SK-N-SH (cell line): ENCODE measurements at regions not wholly inside any gene's neighbourhood (a gene's known extent, or its start where the extent isn't known, plus 50 kb on each side); places are given as distances from the start of the nearest gene placed in this dataset.

Experiments used
- CTCF ChIA-PET: fragments of 300-600, 350-600 bp; formaldehyde crosslinking; extraction: SDS; loops from one replicate; lab custom pipeline; 2021; lab: Yijun Ruan, JAX
- POLR2A ChIA-PET: fragments of 350-600 bp; sonication (Branson Sonifier 250); formaldehyde crosslinking; extraction: SDS; loops from one replicate; lab custom pipeline; 2020; ENCODE audit warnings: antibody characterized with exemption, inconsistent platforms; lab: Yijun Ruan, JAX
- DNase-seq: peaks from one replicate; pipeline ENCODE4 v3.0.0; 2012
- H2AFZ ChIP-seq: fragments of 200-600 bp; sonication (generic); 2 replicates; pipeline ENCODE4 v1.8.1; 2016; ENCODE audit warnings: antibody characterized with exemption, mild to moderate bottlenecking, low read depth
- H3F3A ChIP-seq: fragments of 200-600 bp; sonication (generic); replicated peaks from 2 replicates; pipeline ENCODE3; 2016; ENCODE audit warnings: antibody characterized with exemption, mild to moderate bottlenecking; ENCODE audit not compliant: insufficient read depth
- H3K27ac ChIP-seq, 2 experiments: fragments of 200-500 bp in 1 of 2; fragments of 200-600 bp in 1 of 2; sonication (Bioruptor generic) in 1 of 2; sonication (generic), shearing (Covaris generic) in 1 of 2; 2 replicates each; pipeline versions ENCODE4 v1.5.1 to v1.6.1; 2014 to 2016; ENCODE audit warnings: low read depth in 2 of 2, inconsistent platforms in 1 of 2, low read length in 1 of 2, mild to moderate bottlenecking in 1 of 2, mixed read lengths in 1 of 2
- H3K27me3 ChIP-seq: fragments of 200-600 bp; sonication (generic), shearing (Covaris generic); 2 replicates; pipeline ENCODE4 v1.6.1; 2016; ENCODE audit warnings: mixed run types; ENCODE audit not compliant: insufficient read depth
- H3K36me3 ChIP-seq, 2 experiments: fragments of 200-500 bp in 1 of 2; fragments of 200-600 bp in 1 of 2; sonication (Bioruptor generic) in 1 of 2; sonication (generic) in 1 of 2; replicated peaks in 1 of 2; 2 replicates each; pipeline versions ENCODE3 to v1.5.1; 2014 to 2016; ENCODE audit warnings: low read length in 1 of 2, mild to moderate bottlenecking in 1 of 2; ENCODE audit not compliant: insufficient read depth in 2 of 2, control insufficient read depth in 1 of 2
- H3K4me1 ChIP-seq, 2 experiments: fragments of 200-500 bp in 1 of 2; fragments of 200-600 bp in 1 of 2; sonication (Bioruptor generic) in 1 of 2; sonication (generic), shearing (Covaris generic) in 1 of 2; 2 replicates each; pipeline versions ENCODE4 v1.5.1 to v1.6.1; 2014 to 2016; ENCODE audit warnings: low read depth in 1 of 2, low read length in 1 of 2, mixed run types in 1 of 2; ENCODE audit not compliant: insufficient read depth in 2 of 2, control insufficient read depth in 1 of 2
- H3K4me2 ChIP-seq: fragments of 200-600 bp; sonication (generic), shearing (Covaris generic); 2 replicates; pipeline ENCODE4 v1.6.1; 2017; ENCODE audit warnings: mixed run types
- H3K4me3 ChIP-seq, 2 experiments: fragments of 200-500 bp in 1 of 2; fragments of 200-600 bp in 1 of 2; sonication (Bioruptor generic) in 1 of 2; sonication (generic), shearing (Covaris generic) in 1 of 2; 2 replicates each; pipeline versions ENCODE4 v1.5.1 to v1.8.1; 2014 to 2016; ENCODE audit warnings: low read depth in 2 of 2, inconsistent platforms in 1 of 2, low read length in 1 of 2, mild to moderate bottlenecking in 1 of 2, mixed read lengths in 1 of 2, moderate library complexity in 1 of 2
- H3K79me2 ChIP-seq: fragments of 200-600 bp; sonication (generic); 2 replicates; pipeline ENCODE4 v1.8.1; 2017; ENCODE audit warnings: mild to moderate bottlenecking; ENCODE audit not compliant: insufficient read depth
- H3K9ac ChIP-seq: fragments of 200-600 bp; sonication (generic); 2 replicates; pipeline ENCODE4 v1.6.1; 2017; ENCODE audit warnings: mixed run types
- H3K9me2 ChIP-seq: fragments of 200-600 bp; sonication (generic); 2 replicates; pipeline ENCODE4 v1.6.1; 2017; ENCODE audit warnings: mixed run types
- H3K9me3 ChIP-seq: fragments of 200-600 bp; sonication (generic); 2 replicates; pipeline ENCODE4 v1.6.1; 2017; ENCODE audit warnings: mixed run types, mild to moderate bottlenecking, moderate library complexity
- H4K20me1 ChIP-seq: fragments of 200-600 bp; sonication (generic); 2 replicates; pipeline ENCODE4 v1.6.1; 2017; ENCODE audit warnings: mild to moderate bottlenecking, mixed run types; ENCODE audit not compliant: insufficient read depth
- CHD2 ChIP-seq: fragments of 150-350 bp; IDR thresholded peaks from 2 replicates; pipeline ENCODE4 v1.6.1; 2018; ENCODE audit warnings: low read length; ENCODE audit not compliant: partially characterized antibody
- ELF1 ChIP-seq: IDR thresholded peaks from 2 replicates; pipeline ENCODE4 v1.4.0; 2012
- EP300 ChIP-seq, 2 experiments: IDR thresholded peaks; 2 replicates each; pipeline versions ENCODE4 v1.4.0 to v1.6.1; 2012; ENCODE audit warnings: borderline replicate concordance in 1 of 2, low read depth in 1 of 2, low read length in 1 of 2
- EZH2phosphoT487 ChIP-seq: fragments of 200-600 bp; sonication (generic); IDR thresholded peaks from 2 replicates; pipeline ENCODE4 v1.6.1; 2017; ENCODE audit warnings: low read depth, mixed run types, mild to moderate bottlenecking, antibody characterized with exemption, moderate library complexity, borderline replicate concordance
- GATA2 ChIP-seq: sonication (generic); formaldehyde crosslinking; IDR thresholded peaks from 2 replicates; pipeline ENCODE4 v1.5.0; 2020; ENCODE audit warnings: mild to moderate bottlenecking, missing genetic modification reagents
- MEF2A ChIP-seq: IDR thresholded peaks from 2 replicates; pipeline ENCODE4 v1.4.0; 2012; ENCODE audit warnings: low read depth, borderline replicate concordance
- RAD21 ChIP-seq: IDR thresholded peaks from 2 replicates; pipeline ENCODE4 v1.6.1; 2012; ENCODE audit warnings: mild to moderate bottlenecking, low read length
- RCOR1 ChIP-seq: fragments of 150-350 bp; IDR thresholded peaks from 2 replicates; pipeline ENCODE4 v1.6.1; 2017; ENCODE audit warnings: antibody characterized with exemption, low read length
- SMC3 ChIP-seq: IDR thresholded peaks from 2 replicates; pipeline ENCODE4 v1.6.1; 2012; ENCODE audit warnings: low read depth, low read length, improper control_type of control experiment
- TAF1 ChIP-seq: IDR thresholded peaks from 2 replicates; pipeline ENCODE4 v1.6.1; 2012; ENCODE audit warnings: low read depth, mild to moderate bottlenecking, low read length, moderate library complexity, borderline replicate concordance
- TCF12 ChIP-seq: IDR thresholded peaks from 2 replicates; pipeline ENCODE4 v1.4.0; 2012
- TEAD4 ChIP-seq: IDR thresholded peaks from 2 replicates; pipeline ENCODE4 v1.4.0; 2012; ENCODE audit warnings: mild to moderate bottlenecking, borderline replicate concordance; ENCODE audit not compliant: insufficient read depth
- WGBS: methylation state at CpG from one replicate; pipeline ENCODE4 v1.1.6; 2017; ENCODE audit warnings: low lambda C conversion rate; 5-methylcytosine and 5-hydroxymethylcytosine counted together
- TF ChIP-seq, protein P1 (sequence below): IDR thresholded peaks from 2 replicates; pipeline ENCODE4 v1.4.0; 2012; ENCODE audit warnings: low read depth, borderline replicate concordance
- TF ChIP-seq, protein P2 (sequence below): IDR thresholded peaks from 2 replicates; pipeline ENCODE4 v1.4.0; 2012; ENCODE audit warnings: low read depth

DNA sequence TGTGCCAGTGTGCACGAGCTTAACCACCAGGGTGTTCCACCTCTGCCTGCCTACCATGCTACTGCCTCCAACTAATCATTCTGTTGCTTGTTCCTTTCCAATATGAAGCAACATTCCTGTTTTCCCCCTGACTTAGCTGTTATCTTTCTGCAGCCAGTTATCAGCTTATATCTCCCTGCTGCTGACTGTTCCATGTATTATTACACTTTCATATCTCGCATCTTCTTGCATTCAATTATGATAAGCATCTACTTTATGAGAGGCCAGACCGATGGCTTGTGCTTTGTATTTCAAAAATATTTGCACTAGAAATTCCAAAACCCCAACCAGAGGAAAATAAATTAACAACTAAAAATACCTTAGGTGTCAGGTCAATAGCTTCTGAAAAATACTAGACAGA lies 394.0 kb upstream of the BRINP1 start:
- WGBS: 3% methylated on average over 3 of the region's 3 CpGs
- POLR2A ChIA-PET: no interaction called here

DNA sequence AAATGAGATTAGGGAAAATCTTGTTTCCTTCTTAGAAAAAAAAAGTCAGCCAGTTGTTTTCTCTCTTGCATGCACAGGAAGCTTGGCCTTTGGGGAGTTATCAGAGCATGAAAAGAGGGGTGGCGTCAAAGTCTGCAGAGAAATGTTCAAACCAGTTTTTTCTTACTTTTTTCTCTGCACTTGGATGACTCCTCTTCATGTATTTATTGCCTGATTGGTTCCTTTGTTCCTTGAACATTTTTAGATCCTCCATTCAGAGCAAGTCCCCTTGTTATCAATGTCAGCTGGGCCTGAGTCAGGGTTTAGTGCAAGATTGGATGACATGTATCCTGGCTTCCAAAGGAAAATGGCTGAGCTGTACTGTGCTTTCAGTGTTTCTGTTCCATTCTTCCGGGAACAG lies 392.6 kb upstream of the BRINP1 start:
- Histone ChIP-seq H3K4me2 (no peak overlapping the region), H4K20me1 (no peaks in the 10 kb centered on the region), H3K27ac (no peak overlapping the region), H3K9me3 (no peaks in the 10 kb centered on the region), H3K9ac (no peak overlapping the region), H3K4me3 (no peak overlapping the region), H3K27me3 (no peaks in the 10 kb centered on the region), H2AFZ (no peak overlapping the region), H3K36me3 (no peaks in the 10 kb centered on the region), H3K79me2 (no peaks in the 10 kb centered on the region), H3F3A (no peaks in the 10 kb centered on the region), H3K4me1 (peaks cover 0 to 3% of the 10 kb centered on the region in 2 experiments; a peak in 2 of 4 replicates), H3K9me2 (no peaks in the 10 kb centered on the region)
- TF ChIP-seq TAF1 (no peak), TCF12 (no peak), EZH2phosphoT487 (no peak), SMC3 (no peak)
- TF ChIP-seq, protein P1, sequence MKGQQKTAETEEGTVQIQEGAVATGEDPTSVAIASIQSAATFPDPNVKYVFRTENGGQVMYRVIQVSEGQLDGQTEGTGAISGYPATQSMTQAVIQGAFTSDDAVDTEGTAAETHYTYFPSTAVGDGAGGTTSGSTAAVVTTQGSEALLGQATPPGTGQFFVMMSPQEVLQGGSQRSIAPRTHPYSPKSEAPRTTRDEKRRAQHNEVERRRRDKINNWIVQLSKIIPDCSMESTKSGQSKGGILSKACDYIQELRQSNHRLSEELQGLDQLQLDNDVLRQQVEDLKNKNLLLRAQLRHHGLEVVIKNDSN: no peak
- TF ChIP-seq, protein P2, sequence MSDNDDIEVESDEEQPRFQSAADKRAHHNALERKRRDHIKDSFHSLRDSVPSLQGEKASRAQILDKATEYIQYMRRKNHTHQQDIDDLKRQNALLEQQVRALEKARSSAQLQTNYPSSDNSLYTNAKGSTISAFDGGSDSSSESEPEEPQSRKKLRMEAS: no peak
- ChIA-PET POLR2A (no interaction called here), CTCF (interaction anchor here (0.7 kb wide), 1 partner anchor 11 kb away, joined by 3 read pairs; no protein-coding TSS in a partner anchor)
- no peak for DNase-seq
- WGBS: 15% methylated on average over 2 of the region's 2 CpGs

More for the DNA sequence above, 394.0 kb upstream of the BRINP1 start:
- H4K20me1 ChIP-seq: no peaks in the 10 kb centered on the region
- H3K79me2 ChIP-seq: no peaks in the 10 kb centered on the region
- H3F3A ChIP-seq: no peaks in the 10 kb centered on the region
- CTCF ChIA-PET: interaction anchor here (1.0 kb wide), 2 partner anchors 10 to 206 kb away, joined by 3 read pairs; no protein-coding TSS in a partner anchor
- no peak overlapping the region for H3K9ac ChIP-seq
- H3K27me3 ChIP-seq: no peaks in the 10 kb centered on the region
- no peaks in the 10 kb centered on the region for H3K36me3 ChIP-seq
- H3K4me2 ChIP-seq: no peak overlapping the region
- DNase-seq: peak; percentile 9
- H3K9me3 ChIP-seq: no peaks in the 10 kb centered on the region
- no peak overlapping the region for H2AFZ ChIP-seq
- no peaks in the 10 kb centered on the region for H3K9me2 ChIP-seq
- TF ChIP-seq MEF2A (no peak), EP300 (IDR thresholded peaks at IDR 0.05; ENCODE audit: borderline replicate concordance in 1 of 2, low read depth in 1 of 2, low read length in 1 of 2) (peak in 1 of 2 experiments; percentile 38; a peak in 1 of 4 replicates), CHD2 (no peak), RCOR1 (peak; percentile 54; the same call in 1 of the 2 replicates), GATA2 (CRISPR knock-in tag) (peak; percentile 83)
- TF ChIP-seq, all 33 proteins: peak for 3
- H3K4me3 ChIP-seq: no peak overlapping the region
- no peak overlapping the region for H3K27ac ChIP-seq
- H3K4me1 ChIP-seq: peaks cover 0 to 3% of the 10 kb centered on the region in 2 experiments; a peak in 2 of 4 replicates

DNA sequence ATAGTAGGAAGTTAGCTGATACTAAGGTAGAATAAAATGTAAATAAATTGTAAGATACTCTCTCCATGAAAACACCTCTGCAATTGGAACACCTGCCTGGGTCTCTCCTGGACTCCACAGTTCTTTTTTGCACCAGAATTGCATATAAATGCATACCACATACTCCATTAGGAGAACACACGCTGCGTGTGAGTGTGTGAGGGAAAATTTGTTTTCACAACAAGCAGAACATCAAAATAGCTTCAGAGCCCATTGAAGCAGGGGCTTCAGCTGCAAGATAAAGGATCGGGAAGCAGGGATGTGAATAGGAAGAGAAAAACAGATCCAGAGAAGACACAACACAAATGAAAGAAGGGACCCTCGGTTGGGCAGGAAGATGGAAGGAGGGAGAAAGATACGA lies 389.8 kb upstream of the BRINP1 start:
- DNase-seq: no peak
- no peak overlapping the region for H3K4me3 ChIP-seq
- H4K20me1 ChIP-seq: no peaks in the 10 kb centered on the region
- no peak overlapping the region for H3K27ac ChIP-seq
- H3K79me2 ChIP-seq: no peaks in the 10 kb centered on the region
- WGBS: 26% methylated on average over 5 of the region's 5 CpGs
- H3K4me1 ChIP-seq: peaks cover 0 to 3% of the 10 kb centered on the region in 2 experiments; a peak in 2 of 4 replicates
- CTCF ChIA-PET: interaction anchor here (0.6 kb wide), 1 partner anchor 12 kb away, joined by 3 read pairs; no protein-coding TSS in a partner anchor
- no peak for TF ChIP-seq RAD21
- TF ChIP-seq ELF1: no peak
- TF ChIP-seq TEAD4: no peak
- TF ChIP-seq EP300 (IDR thresholded peaks at IDR 0.05; ENCODE audit: borderline replicate concordance in 1 of 2, low read depth in 1 of 2, low read length in 1 of 2): no peak
- H3F3A ChIP-seq: no peaks in the 10 kb centered on the region
- H3K9me2 ChIP-seq: no peaks in the 10 kb centered on the region
- no peaks in the 10 kb centered on the region for H3K36me3 ChIP-seq
- H2AFZ ChIP-seq: no peak overlapping the region
- H3K9me3 ChIP-seq: no peaks in the 10 kb centered on the region
- POLR2A ChIA-PET: no interaction called here
- no peaks in the 10 kb centered on the region for H3K27me3 ChIP-seq
- no peak overlapping the region for H3K9ac ChIP-seq
- H3K4me2 ChIP-seq: no peak overlapping the region
